HG03378 (cell line): ENCODE measurements at regions not wholly inside any gene's neighbourhood (a gene's known extent, or its start where the extent isn't known, plus 50 kb on each side); places are given as distances from the start of the nearest gene placed in this dataset.
"Not testable (repeated sequence)": the region's sequence is repeated elsewhere in the genome, so short reads cannot be mapped to it uniquely, and the experiment has no call there.

ENCODE experiments used
- ATAC-seq: cut with Tn5 transposase; IDR thresholded peaks from one replicate; pipeline ENCODE4 v1.9.1; 2021; ENCODE audit warnings: mild to moderate bottlenecking, moderate library complexity; ENCODE audit not compliant: unreplicated experiment

GRCh38 chr13:87736849-87737385 is 65.7 kb downstream of the SLITRK5 start:
- no peak for ATAC-seq

GRCh38 chr13:87754097-87754496 is 82.9 kb downstream of the SLITRK5 start:
- no peak for ATAC-seq

- ATAC-seq: no peak
Measured at GRCh38 chr13:87769445-87769844, 98.3 kb downstream of the SLITRK5 start.

GRCh38 chr13:87777387-87777786 is 106.2 kb downstream of the SLITRK5 start:
- ATAC-seq: no peak

DNA sequence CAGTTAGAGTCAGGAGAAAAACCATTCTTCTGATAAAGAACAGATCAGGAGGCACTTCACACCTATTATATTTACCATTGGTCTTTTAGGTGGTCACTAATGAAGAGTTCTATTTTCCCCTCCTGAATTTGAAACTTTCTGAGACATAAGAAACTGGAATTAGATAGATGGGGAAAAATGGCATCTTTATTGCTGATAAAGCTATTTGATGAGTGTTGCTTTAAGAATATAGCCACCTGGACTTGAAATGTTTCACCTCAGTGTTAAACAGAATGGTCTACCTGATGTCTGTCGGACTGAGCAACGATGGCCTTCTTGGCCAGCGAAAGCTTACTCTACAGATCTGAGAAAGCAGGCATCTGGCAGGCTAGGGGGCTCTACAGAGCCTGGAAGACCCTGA is 107.0 kb downstream of the SLITRK5 start:
- no peak for ATAC-seq

GRCh38 chr13:87779426-87779825 is 108.3 kb downstream of the SLITRK5 start:
- ATAC-seq: no peak

DNA sequence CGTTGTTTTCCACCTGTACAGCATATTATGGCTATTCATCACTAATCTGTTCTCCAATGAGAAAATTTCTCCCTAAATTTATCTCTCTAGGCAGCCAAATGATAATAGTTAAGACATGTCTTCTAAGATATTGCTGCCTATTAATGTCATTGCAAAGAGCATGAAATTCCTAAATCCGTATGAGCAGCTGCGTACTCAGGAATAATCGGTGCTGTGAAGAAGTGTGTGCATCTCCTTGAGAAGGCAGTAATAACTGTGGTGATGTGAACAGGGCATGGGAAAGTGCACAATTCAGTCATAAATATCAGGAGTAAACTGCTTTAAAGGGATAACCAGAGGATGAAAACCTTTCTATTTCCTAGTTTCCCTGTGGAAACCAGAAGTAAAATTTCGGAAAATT is 112.2 kb downstream of the SLITRK5 start:
- ATAC-seq: no peak

DNA sequence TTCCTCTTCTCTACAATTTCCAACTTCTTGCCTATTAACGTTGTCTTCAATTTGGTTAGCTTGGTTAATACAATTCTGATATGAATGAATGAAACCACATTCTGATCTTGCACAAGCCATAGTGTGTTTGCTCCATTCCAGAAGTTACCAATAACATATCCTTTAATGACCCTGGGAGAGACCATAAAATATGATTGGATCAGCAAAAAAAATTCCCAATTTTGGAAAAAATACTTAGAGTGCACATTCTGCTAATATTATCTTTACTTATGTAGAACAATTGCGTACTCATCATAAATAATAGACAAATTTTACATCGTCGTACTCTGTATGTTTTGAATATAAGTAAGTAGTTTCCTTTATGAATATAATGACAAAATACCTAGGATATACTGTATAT is 117.2 kb downstream of the SLITRK5 start:
- ATAC-seq: no peak

DNA sequence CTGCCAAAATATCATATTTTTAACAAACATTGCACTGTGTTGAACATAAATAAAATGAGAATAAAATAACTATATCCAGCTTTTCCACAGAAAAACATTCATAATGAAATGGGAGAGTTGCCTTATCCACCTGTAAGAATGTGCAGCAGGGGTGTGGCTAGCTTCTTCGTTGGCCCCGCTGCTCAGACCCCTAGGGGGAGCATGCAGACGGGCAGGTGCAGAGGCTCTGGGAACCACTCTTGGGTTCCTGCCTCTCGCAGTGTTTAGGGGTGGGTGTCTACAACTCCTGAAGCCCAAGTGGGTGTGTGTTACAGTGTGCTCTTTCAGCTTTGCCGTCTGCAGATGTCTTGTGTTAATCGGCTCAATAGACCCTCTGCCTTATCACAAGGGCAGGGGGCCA is 121.7 kb downstream of the SLITRK5 start:
- no peak for ATAC-seq

DNA sequence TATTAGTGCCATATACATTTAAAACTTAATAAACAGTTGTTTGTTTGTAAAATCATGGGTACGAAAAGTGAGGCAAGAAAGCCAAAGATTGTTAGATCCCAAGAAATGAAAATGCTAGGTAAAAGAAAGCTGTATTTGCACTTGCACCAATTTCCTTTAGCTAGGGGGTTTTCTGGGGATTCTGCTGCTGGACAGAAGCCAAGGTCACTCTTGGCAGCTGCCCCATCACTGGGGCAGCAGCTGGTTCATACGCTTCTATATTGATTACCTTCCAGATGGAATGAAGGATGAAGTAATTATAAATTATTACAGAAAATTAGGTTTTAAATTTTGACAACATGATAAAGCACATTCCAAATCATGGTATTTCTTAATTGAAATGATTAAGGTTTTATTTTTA is 127.4 kb downstream of the SLITRK5 start:
- ATAC-seq: no peak

DNA sequence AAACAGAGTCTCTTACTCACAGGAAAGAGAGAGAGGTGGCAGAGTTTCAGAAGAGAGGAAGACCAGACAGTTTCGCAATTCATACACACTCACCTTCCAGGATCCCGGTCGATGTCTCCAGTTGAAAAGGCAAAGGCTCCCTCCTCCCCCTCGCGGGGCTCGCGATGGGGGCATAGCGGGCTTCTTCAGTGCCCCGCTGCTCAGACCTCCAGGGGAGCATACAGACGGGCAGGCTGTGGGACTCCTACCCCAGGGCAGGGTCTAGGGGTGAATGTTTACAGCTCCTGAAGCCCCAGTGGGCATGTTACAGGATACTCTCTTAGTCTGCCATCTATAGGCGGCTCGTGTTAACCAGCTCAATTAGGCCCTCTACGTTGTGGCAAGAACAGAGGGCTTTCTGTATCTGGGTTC is 139.2 kb downstream of the SLITRK5 start:
- ATAC-seq: no peak

- ATAC-seq: no peak
Measured at GRCh38 chr13:87810920-87811344, 139.8 kb downstream of the SLITRK5 start.

DNA sequence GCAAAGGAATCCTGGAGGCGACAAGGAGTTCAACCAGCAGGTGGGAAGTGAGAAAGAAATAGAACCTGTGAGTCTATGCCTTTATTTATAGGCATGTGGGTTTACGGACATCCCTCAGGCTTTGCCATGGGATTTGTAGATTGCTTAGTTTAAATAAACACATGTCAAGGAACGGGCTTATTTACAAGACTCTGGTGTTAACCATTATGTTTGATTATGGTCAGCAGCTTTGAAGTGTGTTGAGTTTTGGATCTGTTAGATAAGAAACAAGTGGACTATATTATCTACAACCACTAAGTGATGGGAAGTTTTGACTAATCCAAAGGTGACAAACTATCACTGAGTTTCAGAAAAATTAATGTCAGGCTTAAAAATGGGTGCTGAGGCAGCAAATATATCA is 143.2 kb downstream of the SLITRK5 start:
- no peak for ATAC-seq

- ATAC-seq: no peak
Measured at GRCh38 chr13:87820241-87820640, 149.1 kb downstream of the SLITRK5 start.

- no peak for ATAC-seq
Measured at GRCh38 chr13:87821512-87821911, 150.3 kb downstream of the SLITRK5 start.

- ATAC-seq: not testable (repeated sequence)
Measured at GRCh38 chr13:87826301-87826700, 155.1 kb downstream of the SLITRK5 start.

DNA sequence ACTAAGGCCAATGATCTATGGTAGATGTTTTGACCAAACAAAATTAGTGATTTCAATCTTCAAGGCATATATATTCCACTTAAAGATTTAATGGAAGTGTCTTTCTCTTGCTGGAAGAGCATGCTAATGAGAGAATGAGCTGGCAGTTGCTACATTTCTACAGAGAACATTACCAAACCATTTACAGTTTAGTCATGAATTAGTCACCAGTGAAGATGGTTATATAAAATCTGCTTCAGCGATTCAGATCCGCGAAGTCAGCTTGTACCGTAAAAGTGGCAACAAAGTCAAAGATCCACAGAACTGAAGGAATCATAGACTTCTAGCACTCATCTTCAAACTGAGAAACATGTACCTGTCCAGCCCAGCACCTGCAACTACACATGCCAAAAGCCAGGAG is 156.3 kb downstream of the SLITRK5 start:
- no peak for ATAC-seq

- no peak for ATAC-seq
Measured at GRCh38 chr13:87837522-87837921, 166.4 kb downstream of the SLITRK5 start.

DNA sequence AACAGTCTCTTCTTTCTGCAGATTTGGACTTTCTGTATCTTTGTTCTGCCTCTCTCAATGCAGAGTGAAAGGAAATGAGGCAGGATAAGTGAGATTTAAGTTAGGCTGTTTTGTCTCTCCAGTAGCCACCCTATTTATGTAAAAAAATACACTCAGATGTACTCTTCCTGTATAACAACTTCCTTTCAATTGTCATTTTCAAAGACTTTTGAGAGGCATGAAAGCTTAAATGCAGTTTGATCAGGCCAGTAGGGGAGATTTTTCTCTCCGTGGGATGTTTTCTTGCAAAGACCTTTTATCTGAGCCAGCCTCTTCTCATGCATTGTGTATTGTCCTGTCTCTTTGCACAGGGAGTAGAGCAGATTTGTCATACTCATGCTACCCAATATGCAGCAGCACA is 166.8 kb downstream of the SLITRK5 start:
- ATAC-seq: no peak

DNA sequence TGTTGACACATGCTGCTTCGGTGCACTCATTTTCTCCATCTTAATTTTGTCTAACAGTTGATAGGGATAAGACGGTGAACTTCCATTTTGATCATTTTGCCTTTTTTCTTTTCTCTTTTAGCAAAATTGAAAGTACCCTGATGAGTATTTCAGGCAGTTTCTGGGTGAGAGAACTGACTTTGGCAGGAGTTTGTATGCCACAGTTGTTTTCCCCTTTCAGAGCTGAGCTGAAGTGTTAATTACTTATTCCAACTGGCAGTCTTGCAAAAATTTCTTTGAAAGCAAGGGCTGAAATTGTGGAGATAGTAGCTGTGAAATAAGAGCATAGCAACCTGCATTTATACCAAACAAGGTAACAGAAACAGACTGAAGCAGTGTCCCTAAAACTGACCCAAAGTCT is 180.2 kb downstream of the SLITRK5 start:
- no peak for ATAC-seq

DNA sequence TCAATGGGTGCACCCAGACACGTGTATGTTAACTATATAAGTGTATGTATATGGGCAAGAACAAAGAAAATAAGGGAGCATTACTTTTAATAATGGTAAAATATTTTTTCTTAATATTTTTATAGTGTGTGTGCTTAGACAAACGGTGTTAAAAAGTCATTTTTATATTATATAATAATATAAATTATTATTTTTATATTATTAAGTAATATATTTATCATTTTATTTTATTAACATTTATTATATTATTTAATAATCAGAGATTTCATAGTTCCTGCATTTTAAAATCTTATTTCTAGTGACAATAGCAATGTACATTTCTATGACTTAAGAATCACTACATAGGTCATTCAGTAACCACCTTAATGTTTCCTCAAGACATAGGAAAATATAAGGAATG is 184.4 kb downstream of the SLITRK5 start:
- ATAC-seq: no peak

- no peak for ATAC-seq
Measured at GRCh38 chr13:87859261-87859660, 188.1 kb downstream of the SLITRK5 start.

DNA sequence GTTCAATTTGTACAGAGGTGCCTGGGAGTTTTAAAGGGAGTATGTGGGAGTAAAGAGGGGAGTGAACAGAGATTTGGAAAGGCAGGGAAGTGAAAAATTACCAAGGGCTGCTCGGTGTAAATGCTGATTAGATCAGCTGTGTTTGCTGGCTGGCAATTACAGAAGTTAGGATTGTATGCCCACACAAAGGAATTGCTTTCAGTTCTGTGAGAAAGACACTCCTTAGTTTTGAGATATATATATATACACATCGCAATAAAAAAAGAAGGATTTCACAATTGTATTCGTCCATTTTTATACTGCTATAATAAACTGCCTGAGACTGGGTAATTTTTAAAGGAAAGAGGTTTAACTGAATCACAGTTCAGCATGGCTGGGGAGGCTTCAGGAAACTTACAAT is 196.3 kb downstream of the SLITRK5 start:
- ATAC-seq: no peak

- ATAC-seq: no peak
Measured at GRCh38 chr13:87868731-87869130, 197.6 kb downstream of the SLITRK5 start.
